ENCODE measurements at regions not wholly inside any gene's neighbourhood (a gene's known extent, or its start where the extent isn't known, plus 50 kb on each side); places are given as distances from the start of the nearest gene placed in this dataset.

DNA sequence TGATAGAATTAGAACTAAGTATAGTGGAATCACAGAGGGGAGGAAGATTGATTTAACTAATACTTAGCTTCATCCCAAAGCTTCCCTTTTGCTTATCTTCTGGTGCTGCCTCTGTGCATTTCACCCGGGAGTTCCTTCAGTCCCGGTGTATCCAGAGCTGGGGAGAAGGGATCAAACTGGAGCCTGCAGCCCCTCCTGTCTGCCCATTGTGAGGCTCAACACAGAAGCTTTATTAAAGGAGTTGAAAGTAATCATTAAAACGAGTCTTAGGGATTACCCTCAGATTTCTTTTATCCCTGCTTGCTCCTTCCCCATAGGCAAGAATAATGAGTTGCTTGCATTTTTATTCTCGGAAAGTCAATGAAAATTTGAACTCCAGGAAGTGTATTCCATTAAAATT is 739.7 kb upstream of the DDX18 start:
- Histone ChIP-seq H3K27me3 (ENCODE audit: control insufficient read depth in 2 of 2, insufficient read depth in 2 of 2, low read length in 2 of 2) (no peaks in the 10 kb centered on the region), H3K9ac (replicated peaks; ENCODE audit: extremely low read depth, insufficient read depth, low read length) (no peak overlapping the region), H3K4me1 (ENCODE audit: control insufficient read depth, extremely low read depth, insufficient read depth, low read length) (no peaks in the 10 kb centered on the region), H2AFZ (ENCODE audit: low read depth, low read length) (no peak overlapping the region), H3K4me2 (ENCODE audit: insufficient read depth, low read length) (no peak overlapping the region), H3K36me3 (ENCODE audit: control insufficient read depth in 2 of 2, extremely low read depth in 1 of 2, insufficient read depth in 2 of 2, low read length in 2 of 2) (no peaks in the 10 kb centered on the region), H3K27ac (ENCODE audit: insufficient read depth, low read depth, low read length) (no peak overlapping the region), H3K9me1 (replicated peaks; ENCODE audit: control insufficient read depth, extremely low read depth, insufficient read depth, low read length) (no peaks in the 10 kb centered on the region), H3K79me2 (ENCODE audit: control insufficient read depth, insufficient read depth, low read length) (no peaks in the 10 kb centered on the region), H3K9me3 (replicated peaks; ENCODE audit: control insufficient read depth, insufficient read depth, low read length) (peaks cover 4% of the 10 kb centered on the region), H4K20me1 (replicated peaks; ENCODE audit: control insufficient read depth, extremely low read depth, insufficient read depth, low read length) (no peaks in the 10 kb centered on the region), H3K4me3 (replicated peaks in 1 of 3; ENCODE audit: insufficient read depth in 1 of 3, low read depth in 1 of 3, low read length in 3 of 3) (no peak overlapping the region)
- dilution Hi-C loops (cut with MboI; ENCODE audit: extremely low pct_ligation_motif_present, low sequenced_read_pairs) (no loop called here), intact Hi-C loops (cut with micrococcal nuclease) (no loop called here)
- no peak for FAIRE-seq
- no peak for TF ChIP-seq POLR2A (IDR thresholded peaks at IDR 0.05; ENCODE audit: low read depth, low read length)
- no peak for TF ChIP-seq MAX (IDR thresholded peaks at IDR 0.05; ENCODE audit: insufficient read depth, insufficient read length)
- no peak for TF ChIP-seq FOS (IDR thresholded peaks at IDR 0.05; ENCODE audit: borderline replicate concordance, insufficient read depth, low read length)
- no peak for TF ChIP-seq POLR2AphosphoS5 (IDR thresholded peaks at IDR 0.05; ENCODE audit: insufficient read depth, low read depth, low read length)
- TF ChIP-seq MYC (IDR thresholded peaks at IDR 0.05; ENCODE audit: low read depth, low read length): no peak
- CTCF ChIA-PET: no interaction called here
- no TSS peak for BruUV-seq (replicated peaks)
- DNase-seq (ENCODE audit: low read depth, low spot score): no peak
- POLR2A ChIA-PET: no interaction called here

GRCh38 chr2:117085256-117085655 is 729.2 kb upstream of the DDX18 start:
- CTCF ChIA-PET: no interaction called here
- FAIRE-seq (no peak), DNase-seq (ENCODE audit: low read depth, low spot score) (no peak)
- no peaks in the 10 kb centered on the region for H3K9me1 ChIP-seq (replicated peaks; ENCODE audit: control insufficient read depth, extremely low read depth, insufficient read depth, low read length)
- dilution Hi-C loops (cut with MboI; ENCODE audit: extremely low pct_ligation_motif_present, low sequenced_read_pairs): no loop called here
- no peak overlapping the region for H2AFZ ChIP-seq (ENCODE audit: low read depth, low read length)
- no peak for TF ChIP-seq FOS (IDR thresholded peaks at IDR 0.05; ENCODE audit: borderline replicate concordance, insufficient read depth, low read length)
- no peak for TF ChIP-seq MAX (IDR thresholded peaks at IDR 0.05; ENCODE audit: insufficient read depth, insufficient read length)
- TF ChIP-seq, protein P1, sequence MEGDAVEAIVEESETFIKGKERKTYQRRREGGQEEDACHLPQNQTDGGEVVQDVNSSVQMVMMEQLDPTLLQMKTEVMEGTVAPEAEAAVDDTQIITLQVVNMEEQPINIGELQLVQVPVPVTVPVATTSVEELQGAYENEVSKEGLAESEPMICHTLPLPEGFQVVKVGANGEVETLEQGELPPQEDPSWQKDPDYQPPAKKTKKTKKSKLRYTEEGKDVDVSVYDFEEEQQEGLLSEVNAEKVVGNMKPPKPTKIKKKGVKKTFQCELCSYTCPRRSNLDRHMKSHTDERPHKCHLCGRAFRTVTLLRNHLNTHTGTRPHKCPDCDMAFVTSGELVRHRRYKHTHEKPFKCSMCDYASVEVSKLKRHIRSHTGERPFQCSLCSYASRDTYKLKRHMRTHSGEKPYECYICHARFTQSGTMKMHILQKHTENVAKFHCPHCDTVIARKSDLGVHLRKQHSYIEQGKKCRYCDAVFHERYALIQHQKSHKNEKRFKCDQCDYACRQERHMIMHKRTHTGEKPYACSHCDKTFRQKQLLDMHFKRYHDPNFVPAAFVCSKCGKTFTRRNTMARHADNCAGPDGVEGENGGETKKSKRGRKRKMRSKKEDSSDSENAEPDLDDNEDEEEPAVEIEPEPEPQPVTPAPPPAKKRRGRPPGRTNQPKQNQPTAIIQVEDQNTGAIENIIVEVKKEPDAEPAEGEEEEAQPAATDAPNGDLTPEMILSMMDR (IDR thresholded peaks at IDR 0.05; ENCODE audit: extremely low read depth in 1 of 2, insufficient read depth in 1 of 2, low read depth in 1 of 2, low read length in 2 of 2): no peak
- TF ChIP-seq JUN (IDR thresholded peaks at IDR 0.05; ENCODE audit: borderline replicate concordance, insufficient read depth, insufficient read length, low read depth): no peak
- no peak for TF ChIP-seq GATA2 (IDR thresholded peaks at IDR 0.05; ENCODE audit: insufficient read depth, insufficient read length, low read depth, low read length)
- TF ChIP-seq POLR2AphosphoS5 (IDR thresholded peaks at IDR 0.05; ENCODE audit: insufficient read depth, low read depth, low read length): no peak
- no peak for TF ChIP-seq EZH2 (IDR thresholded peaks at IDR 0.05; ENCODE audit: borderline replicate concordance, low read depth, low read length, severe bottlenecking)
- TF ChIP-seq POLR2A (IDR thresholded peaks at IDR 0.05; ENCODE audit: low read depth, low read length): no peak
- no peak for TF ChIP-seq MYC (IDR thresholded peaks at IDR 0.05; ENCODE audit: low read depth, low read length)
- H4K20me1 ChIP-seq (replicated peaks; ENCODE audit: control insufficient read depth, extremely low read depth, insufficient read depth, low read length): no peaks in the 10 kb centered on the region
- no peaks in the 10 kb centered on the region for H3K9me3 ChIP-seq (replicated peaks; ENCODE audit: control insufficient read depth, insufficient read depth, low read length)
- no peak overlapping the region for H3K9ac ChIP-seq (replicated peaks; ENCODE audit: extremely low read depth, insufficient read depth, low read length)
- no peaks in the 10 kb centered on the region for H3K79me2 ChIP-seq (ENCODE audit: control insufficient read depth, insufficient read depth, low read length)
- no peaks in the 10 kb centered on the region for H3K27me3 ChIP-seq (ENCODE audit: control insufficient read depth in 2 of 2, insufficient read depth in 2 of 2, low read length in 2 of 2)
- BruUV-seq (replicated peaks): no TSS peak
- POLR2A ChIA-PET: no interaction called here
- no peak overlapping the region for H3K27ac ChIP-seq (ENCODE audit: insufficient read depth, low read depth, low read length)
- H3K4me2 ChIP-seq (ENCODE audit: insufficient read depth, low read length): no peak overlapping the region
- no peaks in the 10 kb centered on the region for H3K36me3 ChIP-seq (ENCODE audit: control insufficient read depth in 2 of 2, extremely low read depth in 1 of 2, insufficient read depth in 2 of 2, low read length in 2 of 2)
- no peak overlapping the region for H3K4me3 ChIP-seq (replicated peaks in 1 of 3; ENCODE audit: insufficient read depth in 1 of 3, low read depth in 1 of 3, low read length in 3 of 3)
- intact Hi-C loops (cut with micrococcal nuclease): no loop called here
- no peaks in the 10 kb centered on the region for H3K4me1 ChIP-seq (ENCODE audit: control insufficient read depth, extremely low read depth, insufficient read depth, low read length)
